HCT116 (cell line): ENCODE measurements at regions not wholly inside any gene's neighbourhood (a gene's known extent, or its start where the extent isn't known, plus 50 kb on each side); places are given as distances from the start of the nearest gene placed in this dataset.

Source experiments
- CTCF ChIP-seq, 3 experiments: fragments of 200-600 bp in 1 of 3; sonication (generic) in 1 of 3; IDR thresholded peaks in 2 of 3; conservative IDR thresholded peaks in 1 of 3; 2 replicates each; pipeline ENCODE4 v1.5.1; 2012 to 2017; ENCODE audit warnings: low read depth in 2 of 3, low read length in 2 of 3, antibody characterized with exemption in 1 of 3, borderline replicate concordance in 1 of 3, control low read depth in 1 of 3, mild to moderate bottlenecking in 1 of 3, mixed read lengths in 1 of 3, mixed run types in 1 of 3, moderate library complexity in 1 of 3; ENCODE audit not compliant: insufficient read depth in 1 of 3
- EGR1 ChIP-seq: IDR thresholded peaks from 2 replicates; pipeline ENCODE4 v1.6.1; 2012; ENCODE audit warnings: low read depth
- POLR2A ChIP-seq: IDR thresholded peaks from 2 replicates; pipeline ENCODE4 v1.7.0; 2011; ENCODE audit warnings: borderline replicate concordance; ENCODE audit not compliant: insufficient read depth, insufficient read length; ENCODE audit errors: extremely low read depth
- RAD21 ChIP-seq: IDR thresholded peaks from 2 replicates; pipeline ENCODE4 v1.6.1; 2012; ENCODE audit warnings: low read depth, mild to moderate bottlenecking
- ZNF274 ChIP-seq: fragments of 200-500 bp; sonication (Bioruptor generic); IDR thresholded peaks from 2 replicates; pipeline ENCODE4 v1.6.1; 2014; ENCODE audit warnings: mild to moderate bottlenecking, low read depth, low read length, inconsistent platforms
- TF ChIP-seq, protein P1 (sequence below): IDR thresholded peaks from 2 replicates; pipeline ENCODE4 v1.6.1; 2012

GRCh38 chr1:104945406-104945805 is 1195.7 kb downstream of the AMY1C start:
- TF ChIP-seq ZNF274 (no peak), POLR2A (no peak), RAD21 (no peak), CTCF (IDR thresholded peaks at IDR 0.05 in 2 of 3, conservative IDR thresholded peaks at IDR 0.05 in 1 of 3; ENCODE audit: borderline replicate concordance in 1 of 3, insufficient read depth in 1 of 3, low read depth in 2 of 3, low read length in 2 of 3) (no peak), EGR1 (no peak)
- TF ChIP-seq, protein P1, sequence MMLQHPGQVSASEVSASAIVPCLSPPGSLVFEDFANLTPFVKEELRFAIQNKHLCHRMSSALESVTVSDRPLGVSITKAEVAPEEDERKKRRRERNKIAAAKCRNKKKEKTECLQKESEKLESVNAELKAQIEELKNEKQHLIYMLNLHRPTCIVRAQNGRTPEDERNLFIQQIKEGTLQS, result no peak
